Esophagus (tissue), 2 donors: ENCODE measurements at regions not wholly inside any gene's neighbourhood (a gene's known extent, or its start where the extent isn't known, plus 50 kb on each side); places are given as distances from the start of the nearest gene placed in this dataset.

Source experiments
- H3K27ac ChIP-seq, 2 donors: one replicate each; pipeline ENCODE4 v1.5.1; 2013; ENCODE audit warnings: low read depth in 2 of 2, mild to moderate bottlenecking in 2 of 2, inconsistent platforms in 1 of 2, low read length in 1 of 2, moderate library complexity in 1 of 2
- H3K27me3 ChIP-seq, 2 donors: one replicate each; pipeline ENCODE4 v1.6.1; 2013; ENCODE audit warnings: low read length in 2 of 2, control low read depth in 1 of 2, mild to moderate bottlenecking in 1 of 2; ENCODE audit not compliant: insufficient read depth in 2 of 2, control insufficient read depth in 1 of 2
- H3K36me3 ChIP-seq, 2 donors: one replicate each; pipeline ENCODE4 v1.6.1; 2013; ENCODE audit warnings: low read length in 1 of 2; ENCODE audit not compliant: control insufficient read depth in 2 of 2, insufficient read depth in 2 of 2
- H3K4me1 ChIP-seq, 2 donors: one replicate each; pipeline ENCODE4 v1.6.1; 2013; ENCODE audit warnings: low read length in 1 of 2; ENCODE audit not compliant: control insufficient read depth in 2 of 2, insufficient read depth in 2 of 2
- H3K4me3 ChIP-seq, 2 donors: one replicate each; pipeline ENCODE4 v1.5.1; 2013; ENCODE audit warnings: low read length in 2 of 2, mild to moderate bottlenecking in 2 of 2, low read depth in 1 of 2, moderate library complexity in 1 of 2
- H3K9me3 ChIP-seq, 2 donors: one replicate each; pipeline ENCODE4 v1.6.1; 2013; ENCODE audit warnings: mild to moderate bottlenecking in 2 of 2, low read depth in 1 of 2, low read length in 1 of 2, moderate library complexity in 1 of 2; ENCODE audit not compliant: control insufficient read depth in 2 of 2, insufficient read depth in 1 of 2
- WGBS, 2 donors: extraction: QIAGEN DNeasy Blood & Tissue Kit; methylation state at CpG; one replicate each; pipeline ENCODE4 v1.1.7; 2013; 5-methylcytosine and 5-hydroxymethylcytosine counted together
- donor health status: healthy with polysubstance abuse.
- donor health status: Bipolar disorder and iron deficiency.

DNA sequence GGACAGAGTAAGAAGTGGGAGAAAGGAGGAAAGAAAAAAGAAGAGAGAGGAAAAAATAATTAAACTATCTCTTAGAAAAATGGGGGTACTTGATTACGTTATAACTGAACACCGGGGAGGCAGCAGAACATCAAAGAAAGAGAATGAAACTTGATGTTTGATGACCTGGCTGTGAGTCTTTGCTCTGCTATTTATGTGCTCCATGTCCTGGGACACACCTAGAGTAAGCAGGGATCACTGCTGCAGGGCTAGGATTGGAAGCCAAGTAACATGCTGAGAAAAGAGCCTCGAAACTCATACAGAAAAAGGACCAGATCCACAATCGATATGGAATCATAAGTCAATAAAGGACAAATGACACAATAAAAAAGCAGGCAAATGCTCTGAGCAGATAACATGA is 56.7 kb upstream of the COL13A1 start:
- H3K4me1 ChIP-seq = peaks cover 0 to 4% of the 10 kb centered on the region in 2 donors
- H3K4me3 ChIP-seq = no peak overlapping the region
- H3K27ac ChIP-seq = no peak overlapping the region
- H3K27me3 ChIP-seq = no peaks in the 10 kb centered on the region
- WGBS, 2 donors = 51 to 66% methylated on average over 4 of the region's 4 CpGs
- H3K36me3 ChIP-seq = no peaks in the 10 kb centered on the region
- H3K9me3 ChIP-seq = no peaks in the 10 kb centered on the region

DNA sequence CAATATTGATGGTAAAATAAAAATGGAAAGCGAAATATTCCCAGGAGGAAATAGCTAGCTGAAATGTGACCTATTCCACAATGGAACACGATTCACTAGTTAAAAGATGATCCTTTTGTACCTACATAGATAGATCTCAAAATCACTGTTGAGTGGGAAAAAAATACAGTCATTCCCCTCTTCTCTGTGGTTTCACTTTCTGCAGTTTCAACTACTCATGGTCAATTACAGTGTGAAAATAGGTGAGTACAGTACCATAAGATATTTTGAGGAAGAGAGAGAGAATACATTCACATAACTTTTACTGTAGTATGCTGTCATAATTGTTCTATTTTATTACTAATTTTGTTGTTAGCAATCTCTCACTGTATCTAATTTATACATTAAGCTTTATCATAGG is 56.0 kb upstream of the COL13A1 start:
- H3K27ac ChIP-seq = no peak overlapping the region
- H3K36me3 ChIP-seq = no peaks in the 10 kb centered on the region
- no peak overlapping the region for H3K4me3 ChIP-seq
- H3K27me3 ChIP-seq = no peaks in the 10 kb centered on the region
- peaks cover 0 to 4% of the 10 kb centered on the region in 2 donors for H3K4me1 ChIP-seq
- 73 to 80% methylated on average over 2 of the region's 2 CpGs for WGBS, 2 donors
- no peaks in the 10 kb centered on the region for H3K9me3 ChIP-seq

GRCh38 chr10:69747179-69747578 is 54.5 kb upstream of the COL13A1 start:
- no peaks in the 10 kb centered on the region for H3K36me3 ChIP-seq
- H3K27ac ChIP-seq = no peak overlapping the region
- no peak overlapping the region for H3K4me3 ChIP-seq
- H3K9me3 ChIP-seq = no peaks in the 10 kb centered on the region
- H3K27me3 ChIP-seq = no peaks in the 10 kb centered on the region
- H3K4me1 ChIP-seq = peaks cover 0 to 4% of the 10 kb centered on the region in 2 donors
- 72 to 81% methylated on average over 5 of the region's 5 CpGs for WGBS, 2 donors

GRCh38 chr10:69748621-69749020 is 53.1 kb upstream of the COL13A1 start:
- 24 to 38% methylated on average over 1 of the region's 1 CpG for WGBS, 2 donors
- H3K4me1 ChIP-seq = peaks cover 0 to 4% of the 10 kb centered on the region in 2 donors
- no peaks in the 10 kb centered on the region for H3K9me3 ChIP-seq
- H3K27me3 ChIP-seq = no peaks in the 10 kb centered on the region
- H3K27ac ChIP-seq = no peak overlapping the region
- H3K4me3 ChIP-seq = no peak overlapping the region
- no peaks in the 10 kb centered on the region for H3K36me3 ChIP-seq

DNA sequence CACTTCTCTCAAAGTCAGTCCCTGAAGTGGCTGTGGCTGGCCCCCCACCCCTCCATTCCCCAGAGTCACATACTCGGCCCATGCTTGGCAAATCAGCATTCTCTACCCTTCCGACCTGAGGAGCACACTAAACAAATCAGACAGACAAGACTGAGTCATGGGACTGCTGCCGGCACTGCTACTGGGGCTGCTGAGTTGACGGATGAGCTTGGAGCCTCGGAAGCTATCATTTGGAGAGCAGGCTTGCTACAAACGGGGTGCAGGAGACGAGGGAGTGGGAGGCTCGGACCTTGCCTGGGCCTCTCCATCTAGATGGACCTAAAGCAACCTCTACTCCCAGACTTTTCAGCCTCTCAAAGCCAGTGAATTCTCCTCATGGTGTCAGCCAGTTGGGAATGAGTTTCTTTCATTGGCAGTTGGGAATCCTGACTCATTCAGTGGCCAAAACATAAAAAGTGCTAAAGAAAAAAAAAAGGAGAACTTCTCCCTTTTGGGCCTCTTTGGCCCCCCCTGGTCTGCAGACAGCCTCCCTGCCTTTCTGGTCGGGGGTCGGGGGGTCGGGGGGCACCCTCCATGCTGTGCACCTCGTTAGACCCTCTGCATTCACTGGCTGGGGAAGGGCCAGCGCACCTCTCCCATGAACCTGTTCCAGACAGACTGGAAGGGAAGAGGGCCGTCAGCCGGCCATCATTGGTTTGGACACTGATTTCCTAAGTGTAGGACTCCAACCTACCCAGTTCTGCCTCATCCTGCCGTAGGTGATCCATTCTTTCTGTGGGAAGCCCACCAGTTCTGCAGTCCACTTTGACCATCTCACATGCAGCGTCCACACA is 52.3 kb upstream of the COL13A1 start:
- WGBS, 2 donors = 60 to 66% methylated on average over 17 of the region's 17 CpGs
- Histone ChIP-seq H3K9me3 (no peaks in the 10 kb centered on the region), H3K27me3 (no peaks in the 10 kb centered on the region)

GRCh38 chr10:69750011-69750373 is 51.7 kb upstream of the COL13A1 start:
- Histone ChIP-seq H3K36me3 (no peaks in the 10 kb centered on the region), H3K27ac (no peak overlapping the region), H3K9me3 (no peaks in the 10 kb centered on the region), H3K4me3 (no peak overlapping the region), H3K27me3 (no peaks in the 10 kb centered on the region), H3K4me1 (peaks cover 0 to 4% of the 10 kb centered on the region in 2 donors)
- WGBS, 2 donors = 83 to 90% methylated on average over 9 of the region's 9 CpGs

More for the DNA sequence above, 52.3 kb upstream of the COL13A1 start:
- Histone ChIP-seq H3K4me1 (peaks cover 0 to 4% of the 10 kb centered on the region in 2 donors), H3K36me3 (no peaks in the 10 kb centered on the region), H3K27ac (no peak overlapping the region), H3K4me3 (no peak overlapping the region)

DNA sequence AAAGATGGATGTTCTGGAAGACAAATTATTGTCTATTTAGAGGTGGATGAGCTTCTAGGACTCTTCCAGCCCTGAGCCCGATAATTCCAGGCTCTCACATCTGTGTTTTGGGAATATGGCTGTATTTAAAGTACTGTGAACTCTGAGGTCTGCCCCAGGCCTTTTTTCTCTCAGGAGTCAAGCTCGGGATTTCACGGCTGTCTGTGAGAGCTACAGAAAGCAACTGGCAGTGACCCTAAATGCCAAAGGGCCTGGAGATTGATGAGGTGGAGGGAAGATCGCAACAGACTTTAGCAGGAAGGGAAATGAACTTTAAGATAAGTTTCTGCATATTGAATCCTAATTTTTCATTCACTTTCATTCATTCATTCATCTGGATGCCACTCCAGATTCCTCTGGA is 51.0 kb upstream of the COL13A1 start:
- H3K9me3 ChIP-seq = no peaks in the 10 kb centered on the region
- H3K4me1 ChIP-seq = peaks cover 0 to 4% of the 10 kb centered on the region in 2 donors
- H3K27ac ChIP-seq = no peak overlapping the region
- 60% methylated on average over 4 of the region's 4 CpGs for WGBS, 2 donors
- no peaks in the 10 kb centered on the region for H3K27me3 ChIP-seq
- H3K36me3 ChIP-seq = no peaks in the 10 kb centered on the region
- H3K4me3 ChIP-seq = no peak overlapping the region

DNA sequence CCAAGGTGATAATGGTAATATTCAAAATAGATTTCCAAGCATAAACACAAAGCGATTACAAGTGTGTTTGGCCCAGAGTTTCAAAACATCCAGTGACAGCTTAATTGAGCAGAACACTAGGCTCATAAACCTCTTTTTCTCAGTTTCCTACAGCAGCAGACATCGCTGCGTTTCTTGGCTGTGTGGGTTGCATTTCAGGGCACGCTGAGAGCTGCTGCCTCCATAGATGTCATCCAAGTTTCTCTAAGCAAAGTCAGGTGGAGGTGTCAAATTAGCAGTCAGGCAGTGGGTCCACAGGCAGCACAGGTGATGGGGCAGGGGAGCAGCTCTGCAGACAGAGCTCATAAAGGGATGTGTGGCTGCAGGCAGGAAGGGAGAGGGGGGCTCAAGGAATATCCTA is 50.5 kb upstream of the COL13A1 start:
- Histone ChIP-seq H3K4me1 (peaks cover 0 to 4% of the 10 kb centered on the region in 2 donors), H3K4me3 (no peak overlapping the region), H3K9me3 (no peaks in the 10 kb centered on the region), H3K27ac (no peak overlapping the region), H3K36me3 (no peaks in the 10 kb centered on the region), H3K27me3 (no peaks in the 10 kb centered on the region)
- WGBS, 2 donors = 59 to 68% methylated on average over 4 of the region's 4 CpGs
